ENCODE measurements at regions not wholly inside any gene's neighbourhood (a gene's known extent, or its start where the extent isn't known, plus 50 kb on each side); places are given as distances from the start of the nearest gene placed in this dataset.

DNA sequence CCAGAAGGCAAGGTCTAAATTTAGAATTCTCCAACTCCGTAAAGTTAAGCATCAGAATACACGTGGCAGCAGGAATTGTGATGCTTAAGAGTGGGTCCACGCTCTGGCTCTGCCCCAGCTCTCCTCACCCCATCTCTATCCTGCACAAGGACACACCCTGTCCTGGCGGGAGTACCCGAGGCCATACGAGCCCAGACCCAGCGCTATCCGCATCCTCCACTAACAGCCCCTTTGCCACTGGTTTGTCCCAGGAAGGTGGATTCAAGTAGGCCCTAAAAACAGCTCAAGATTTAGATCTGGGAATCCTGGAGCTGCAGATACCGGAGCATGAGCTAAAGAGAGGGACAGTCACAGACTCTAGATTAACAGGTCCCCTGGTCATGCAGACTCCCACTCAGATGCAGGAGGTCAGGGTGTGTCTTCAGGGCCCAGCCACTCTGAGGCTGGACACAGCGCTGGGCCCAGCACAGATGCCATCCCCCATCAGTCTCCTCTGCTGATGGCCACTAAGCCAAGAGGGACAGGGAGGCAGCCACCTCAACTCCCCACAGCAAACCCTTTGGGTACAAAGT lies 393.3 kb downstream of the NPHP4 start:
- Histone ChIP-seq H4K20me1 (replicated peaks; ENCODE audit: insufficient read depth) (no peaks in the 10 kb centered on the region), H3K9me2 (ENCODE audit: insufficient read depth) (no peaks in the 10 kb centered on the region), H3K4me1 (ENCODE audit: insufficient read depth) (no peaks in the 10 kb centered on the region), H2AFZ (no peak overlapping the region), H3K4me3 (no peak overlapping the region), H3K4me2 (no peak overlapping the region), H3K27me3 (ENCODE audit: insufficient read depth) (no peaks in the 10 kb centered on the region), H3K79me2 (replicated peaks; ENCODE audit: insufficient read depth) (no peaks in the 10 kb centered on the region), H3K27ac (ENCODE audit: low read depth) (no peak overlapping the region), H3K36me3 (ENCODE audit: insufficient read depth) (no peaks in the 10 kb centered on the region), H3F3A (replicated peaks; ENCODE audit: low read depth) (no peaks in the 10 kb centered on the region)
- DNase-seq (ENCODE audit: low spot score) (no peak), ATAC-seq (peak; percentile 23)
- TF ChIP-seq EZH2phosphoT487 (IDR thresholded peaks at IDR 0.05; ENCODE audit: unreplicated experiment) (no peak), NANOG (IDR thresholded peaks at IDR 0.05; ENCODE audit: borderline replicate concordance) (no peak), JUNB (IDR thresholded peaks at IDR 0.05; ENCODE audit: unreplicated experiment) (no peak), POLR2AphosphoS5 (IDR thresholded peaks at IDR 0.05; ENCODE audit: low read depth) (no peak), CREB1 (CRISPR knock-in tag; IDR thresholded peaks at IDR 0.05; ENCODE audit: low read depth) (no peak)
- TF ChIP-seq, protein P1, sequence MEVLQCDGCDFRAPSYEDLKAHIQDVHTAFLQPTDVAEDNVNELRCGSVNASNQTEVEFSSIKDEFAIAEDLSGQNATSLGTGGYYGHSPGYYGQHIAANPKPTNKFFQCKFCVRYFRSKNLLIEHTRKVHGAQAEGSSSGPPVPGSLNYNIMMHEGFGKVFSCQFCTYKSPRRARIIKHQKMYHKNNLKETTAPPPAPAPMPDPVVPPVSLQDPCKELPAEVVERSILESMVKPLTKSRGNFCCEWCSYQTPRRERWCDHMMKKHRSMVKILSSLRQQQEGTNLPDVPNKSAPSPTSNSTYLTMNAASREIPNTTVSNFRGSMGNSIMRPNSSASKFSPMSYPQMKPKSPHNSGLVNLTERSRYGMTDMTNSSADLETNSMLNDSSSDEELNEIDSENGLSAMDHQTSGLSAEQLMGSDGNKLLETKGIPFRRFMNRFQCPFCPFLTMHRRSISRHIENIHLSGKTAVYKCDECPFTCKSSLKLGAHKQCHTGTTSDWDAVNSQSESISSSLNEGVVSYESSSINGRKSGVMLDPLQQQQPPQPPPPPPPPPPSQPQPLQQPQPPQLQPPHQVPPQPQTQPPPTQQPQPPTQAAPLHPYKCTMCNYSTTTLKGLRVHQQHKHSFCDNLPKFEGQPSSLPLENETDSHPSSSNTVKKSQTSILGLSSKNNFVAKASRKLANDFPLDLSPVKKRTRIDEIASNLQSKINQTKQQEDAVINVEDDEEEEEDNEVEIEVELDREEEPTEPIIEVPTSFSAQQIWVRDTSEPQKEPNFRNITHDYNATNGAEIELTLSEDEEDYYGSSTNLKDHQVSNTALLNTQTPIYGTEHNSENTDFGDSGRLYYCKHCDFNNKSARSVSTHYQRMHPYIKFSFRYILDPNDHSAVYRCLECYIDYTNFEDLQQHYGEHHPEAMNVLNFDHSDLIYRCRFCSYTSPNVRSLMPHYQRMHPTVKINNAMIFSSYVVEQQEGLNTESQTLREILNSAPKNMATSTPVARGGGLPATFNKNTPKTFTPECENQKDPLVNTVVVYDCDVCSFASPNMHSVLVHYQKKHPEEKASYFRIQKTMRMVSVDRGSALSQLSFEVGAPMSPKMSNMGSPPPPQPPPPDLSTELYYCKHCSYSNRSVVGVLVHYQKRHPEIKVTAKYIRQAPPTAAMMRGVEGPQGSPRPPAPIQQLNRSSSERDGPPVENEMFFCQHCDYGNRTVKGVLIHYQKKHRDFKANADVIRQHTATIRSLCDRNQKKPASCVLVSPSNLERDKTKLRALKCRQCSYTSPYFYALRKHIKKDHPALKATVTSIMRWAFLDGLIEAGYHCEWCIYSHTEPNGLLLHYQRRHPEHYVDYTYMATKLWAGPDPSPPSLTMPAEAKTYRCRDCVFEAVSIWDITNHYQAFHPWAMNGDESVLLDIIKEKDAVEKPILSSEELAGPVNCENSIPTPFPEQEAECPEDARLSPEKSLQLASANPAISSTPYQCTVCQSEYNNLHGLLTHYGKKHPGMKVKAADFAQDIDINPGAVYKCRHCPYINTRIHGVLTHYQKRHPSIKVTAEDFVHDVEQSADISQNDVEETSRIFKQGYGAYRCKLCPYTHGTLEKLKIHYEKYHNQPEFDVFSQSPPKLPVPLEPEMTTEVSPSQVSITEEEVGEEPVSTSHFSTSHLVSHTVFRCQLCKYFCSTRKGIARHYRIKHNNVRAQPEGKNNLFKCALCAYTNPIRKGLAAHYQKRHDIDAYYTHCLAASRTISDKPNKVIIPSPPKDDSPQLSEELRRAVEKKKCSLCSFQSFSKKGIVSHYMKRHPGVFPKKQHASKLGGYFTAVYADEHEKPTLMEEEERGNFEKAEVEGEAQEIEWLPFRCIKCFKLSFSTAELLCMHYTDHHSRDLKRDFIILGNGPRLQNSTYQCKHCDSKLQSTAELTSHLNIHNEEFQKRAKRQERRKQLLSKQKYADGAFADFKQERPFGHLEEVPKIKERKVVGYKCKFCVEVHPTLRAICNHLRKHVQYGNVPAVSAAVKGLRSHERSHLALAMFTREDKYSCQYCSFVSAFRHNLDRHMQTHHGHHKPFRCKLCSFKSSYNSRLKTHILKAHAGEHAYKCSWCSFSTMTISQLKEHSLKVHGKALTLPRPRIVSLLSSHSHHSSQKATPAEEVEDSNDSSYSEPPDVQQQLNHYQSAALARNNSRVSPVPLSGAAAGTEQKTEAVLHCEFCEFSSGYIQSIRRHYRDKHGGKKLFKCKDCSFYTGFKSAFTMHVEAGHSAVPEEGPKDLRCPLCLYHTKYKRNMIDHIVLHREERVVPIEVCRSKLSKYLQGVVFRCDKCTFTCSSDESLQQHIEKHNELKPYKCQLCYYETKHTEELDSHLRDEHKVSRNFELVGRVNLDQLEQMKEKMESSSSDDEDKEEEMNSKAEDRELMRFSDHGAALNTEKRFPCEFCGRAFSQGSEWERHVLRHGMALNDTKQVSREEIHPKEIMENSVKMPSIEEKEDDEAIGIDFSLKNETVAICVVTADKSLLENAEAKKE (CRISPR knock-in tag; IDR thresholded peaks at IDR 0.05), result no peak
- TF ChIP-seq, protein P2, sequence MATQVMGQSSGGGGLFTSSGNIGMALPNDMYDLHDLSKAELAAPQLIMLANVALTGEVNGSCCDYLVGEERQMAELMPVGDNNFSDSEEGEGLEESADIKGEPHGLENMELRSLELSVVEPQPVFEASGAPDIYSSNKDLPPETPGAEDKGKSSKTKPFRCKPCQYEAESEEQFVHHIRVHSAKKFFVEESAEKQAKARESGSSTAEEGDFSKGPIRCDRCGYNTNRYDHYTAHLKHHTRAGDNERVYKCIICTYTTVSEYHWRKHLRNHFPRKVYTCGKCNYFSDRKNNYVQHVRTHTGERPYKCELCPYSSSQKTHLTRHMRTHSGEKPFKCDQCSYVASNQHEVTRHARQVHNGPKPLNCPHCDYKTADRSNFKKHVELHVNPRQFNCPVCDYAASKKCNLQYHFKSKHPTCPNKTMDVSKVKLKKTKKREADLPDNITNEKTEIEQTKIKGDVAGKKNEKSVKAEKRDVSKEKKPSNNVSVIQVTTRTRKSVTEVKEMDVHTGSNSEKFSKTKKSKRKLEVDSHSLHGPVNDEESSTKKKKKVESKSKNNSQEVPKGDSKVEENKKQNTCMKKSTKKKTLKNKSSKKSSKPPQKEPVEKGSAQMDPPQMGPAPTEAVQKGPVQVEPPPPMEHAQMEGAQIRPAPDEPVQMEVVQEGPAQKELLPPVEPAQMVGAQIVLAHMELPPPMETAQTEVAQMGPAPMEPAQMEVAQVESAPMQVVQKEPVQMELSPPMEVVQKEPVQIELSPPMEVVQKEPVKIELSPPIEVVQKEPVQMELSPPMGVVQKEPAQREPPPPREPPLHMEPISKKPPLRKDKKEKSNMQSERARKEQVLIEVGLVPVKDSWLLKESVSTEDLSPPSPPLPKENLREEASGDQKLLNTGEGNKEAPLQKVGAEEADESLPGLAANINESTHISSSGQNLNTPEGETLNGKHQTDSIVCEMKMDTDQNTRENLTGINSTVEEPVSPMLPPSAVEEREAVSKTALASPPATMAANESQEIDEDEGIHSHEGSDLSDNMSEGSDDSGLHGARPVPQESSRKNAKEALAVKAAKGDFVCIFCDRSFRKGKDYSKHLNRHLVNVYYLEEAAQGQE (IDR thresholded peaks at IDR 0.05; ENCODE audit: unreplicated experiment), result no peak
- peaks cover 11% of the 10 kb centered on the region for H3K4me1 Mint-ChIP-seq
- peaks cover 14% of the 10 kb centered on the region for H3K27me3 Mint-ChIP-seq (ENCODE audit: insufficient read depth, low read depth, poor library complexity)
- no peak overlapping the region for H3K4me3 Mint-ChIP-seq
- no peaks in the 10 kb centered on the region for H3K9me3 Mint-ChIP-seq
- H3K36me3 Mint-ChIP-seq (ENCODE audit: low read depth), result no peaks in the 10 kb centered on the region; the same call in 2 of the 3 replicates
- no peak overlapping the region for H3K27ac Mint-ChIP-seq
